ENCODE measurements at regions not wholly inside any gene's neighbourhood (a gene's known extent, or its start where the extent isn't known, plus 50 kb on each side); places are given as distances from the start of the nearest gene placed in this dataset.

DNA sequence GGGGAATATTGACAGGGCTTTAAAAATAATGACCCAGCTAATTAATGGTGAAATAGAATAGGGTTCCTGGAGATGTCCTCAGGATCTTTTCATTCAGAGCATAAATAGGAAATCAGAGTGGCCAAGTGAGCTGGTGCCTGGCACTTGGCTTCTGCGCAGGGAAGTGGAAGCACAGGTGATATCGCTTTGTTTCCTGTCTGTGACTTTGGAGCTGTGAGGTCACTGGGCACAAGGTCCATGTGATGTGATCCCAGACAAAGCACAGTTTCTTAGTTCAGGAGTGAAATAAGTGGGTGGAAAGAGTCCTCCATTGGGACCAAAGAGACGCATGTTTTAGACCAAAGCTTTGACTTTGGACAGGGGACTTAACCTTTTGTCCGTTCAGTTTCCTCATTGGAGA is 338.3 kb downstream of the CYRIA start:
- DNase-seq, result no peak

DNA sequence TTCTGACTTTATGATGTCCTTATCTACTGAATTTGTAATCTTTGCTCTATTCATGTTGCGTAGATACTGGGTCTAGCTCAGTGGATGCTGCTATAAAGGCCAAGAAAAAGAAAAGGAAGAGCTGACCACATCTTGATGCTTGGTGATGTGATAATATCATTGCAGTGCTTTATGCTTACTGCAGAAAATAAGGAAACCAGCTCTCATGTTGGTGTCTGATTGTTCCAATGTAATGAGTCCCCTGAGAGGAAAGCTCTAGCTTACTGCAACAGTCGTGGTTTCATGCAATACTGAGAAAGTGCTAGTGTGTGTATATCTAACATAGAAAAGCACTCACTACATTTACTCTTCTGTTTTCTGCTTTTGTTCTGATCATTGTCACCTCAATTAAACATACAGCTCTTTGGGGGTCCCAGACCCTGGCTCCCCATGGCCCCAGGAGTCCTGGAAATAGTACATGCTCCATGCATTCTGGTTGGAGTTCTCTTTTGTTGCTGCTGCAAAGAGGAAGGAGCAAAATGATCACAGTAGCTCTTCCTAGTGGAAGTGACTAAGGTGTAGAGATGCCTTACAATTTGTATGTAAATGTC is 338.8 kb downstream of the CYRIA start:
- no peak for DNase-seq

DNA sequence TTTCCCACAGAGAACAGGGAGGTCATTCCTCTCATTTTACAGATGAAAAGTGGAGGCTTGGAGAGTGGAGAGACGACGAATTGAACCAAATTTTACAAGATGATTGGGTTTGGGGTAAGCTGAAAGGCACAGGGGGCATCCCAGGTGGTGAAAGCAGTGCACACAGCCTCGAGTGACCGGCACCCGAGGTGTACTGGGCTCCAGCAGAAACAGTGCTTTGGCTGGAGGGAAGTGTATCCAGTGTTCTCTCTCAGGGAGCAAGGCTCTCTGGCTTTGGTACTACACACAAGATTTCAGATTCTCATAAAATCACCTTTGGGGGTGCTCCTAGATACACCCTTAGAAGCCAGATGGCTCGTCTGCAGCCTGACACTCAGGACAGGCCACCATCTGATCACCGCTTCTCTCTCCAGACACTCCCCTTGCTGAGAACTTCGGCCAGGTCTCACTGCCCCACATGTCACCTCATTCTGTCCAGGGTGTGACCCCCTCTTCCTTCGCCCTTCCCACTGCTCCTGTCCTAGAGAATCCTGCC is 339.6 kb downstream of the CYRIA start:
- DNase-seq, result no peak

GRCh38 chr2:16325016-16325975 is 340.3 kb downstream of the CYRIA start:
- DNase-seq, result no peak

DNA sequence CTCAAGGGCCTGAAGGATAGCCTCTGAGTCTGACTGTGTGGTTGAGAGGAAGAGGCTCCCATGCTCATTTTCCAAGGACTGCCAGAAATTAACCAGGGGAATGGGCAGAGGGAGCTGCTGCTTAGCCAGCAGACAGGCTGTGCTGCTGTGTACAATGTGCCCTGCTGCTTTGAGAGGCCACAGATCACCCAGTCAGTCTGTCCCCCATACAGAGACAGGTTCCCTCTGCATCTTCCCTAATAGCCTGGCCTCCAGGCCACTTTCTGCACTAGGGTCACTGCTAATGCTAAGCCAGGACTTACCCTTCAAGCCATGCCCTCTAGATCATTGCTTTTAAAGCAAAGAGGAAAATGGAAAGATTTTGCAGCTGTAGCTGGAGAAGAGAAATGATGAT is 341.1 kb downstream of the CYRIA start:
- no peak for DNase-seq

DNA sequence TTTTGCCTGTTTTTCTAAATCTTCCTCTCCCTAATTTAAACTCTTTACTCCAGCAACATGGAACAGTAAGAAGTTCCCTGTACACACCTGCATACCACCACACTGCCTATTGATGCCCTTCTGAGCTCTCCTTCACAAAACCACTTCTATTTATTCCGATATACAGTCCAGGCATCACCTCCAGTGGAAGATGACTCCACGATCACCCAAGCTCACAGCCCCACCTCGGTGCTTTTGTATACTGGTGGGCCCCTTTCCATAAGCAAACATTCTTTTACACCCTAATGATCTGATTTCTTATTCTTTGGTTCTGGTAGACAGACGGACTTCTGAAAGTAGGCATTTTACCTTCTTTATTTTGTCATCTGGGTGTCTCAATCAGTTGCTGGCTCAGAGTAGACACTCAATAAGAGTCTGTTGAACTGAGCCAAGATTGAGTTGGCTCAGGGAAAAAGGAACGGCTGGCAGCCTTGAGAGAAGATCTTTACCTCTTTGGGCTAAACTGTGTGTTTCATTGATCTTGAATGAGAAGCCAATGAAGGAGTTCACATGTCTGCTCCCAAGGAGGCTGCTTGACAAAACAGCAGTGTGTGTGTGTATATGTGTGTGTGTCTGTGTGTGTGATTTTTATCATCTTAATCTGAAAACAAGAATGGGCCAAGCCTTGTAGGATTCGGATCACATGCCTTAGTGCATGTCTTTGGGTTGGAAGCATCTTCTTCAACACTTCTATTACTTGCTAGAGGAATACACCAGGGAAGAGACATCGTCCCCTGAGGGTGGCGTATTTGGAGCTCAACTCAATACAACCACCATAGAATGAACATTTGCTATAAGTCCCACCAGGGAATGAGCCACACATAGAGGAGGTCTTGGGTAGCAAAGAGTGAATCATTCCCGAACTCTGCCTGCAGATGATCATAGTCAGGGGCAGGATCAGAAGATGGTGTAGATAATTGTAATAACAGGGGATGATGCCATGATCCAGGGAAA is 341.8 kb downstream of the CYRIA start:
- no peak for DNase-seq

DNA sequence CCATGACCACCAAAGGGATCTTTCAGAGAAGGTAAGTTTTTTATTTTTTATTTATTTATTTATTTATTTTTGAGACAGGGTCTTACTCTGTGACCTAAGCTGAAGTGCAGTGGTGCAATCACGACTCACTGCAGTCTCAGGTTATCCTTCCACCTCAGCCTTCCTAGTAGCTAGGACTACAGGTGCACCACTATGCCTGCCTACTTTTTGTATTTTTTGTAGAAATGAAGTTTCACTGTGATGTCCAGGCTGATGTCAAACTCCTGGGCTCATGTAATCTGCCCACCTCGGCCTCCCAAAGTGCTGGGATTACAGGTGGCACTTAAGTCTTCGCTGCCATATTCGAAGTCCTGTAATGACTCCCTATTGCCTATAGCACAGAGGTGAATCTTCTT is 342.5 kb downstream of the CYRIA start:
- no peak for DNase-seq

DNA sequence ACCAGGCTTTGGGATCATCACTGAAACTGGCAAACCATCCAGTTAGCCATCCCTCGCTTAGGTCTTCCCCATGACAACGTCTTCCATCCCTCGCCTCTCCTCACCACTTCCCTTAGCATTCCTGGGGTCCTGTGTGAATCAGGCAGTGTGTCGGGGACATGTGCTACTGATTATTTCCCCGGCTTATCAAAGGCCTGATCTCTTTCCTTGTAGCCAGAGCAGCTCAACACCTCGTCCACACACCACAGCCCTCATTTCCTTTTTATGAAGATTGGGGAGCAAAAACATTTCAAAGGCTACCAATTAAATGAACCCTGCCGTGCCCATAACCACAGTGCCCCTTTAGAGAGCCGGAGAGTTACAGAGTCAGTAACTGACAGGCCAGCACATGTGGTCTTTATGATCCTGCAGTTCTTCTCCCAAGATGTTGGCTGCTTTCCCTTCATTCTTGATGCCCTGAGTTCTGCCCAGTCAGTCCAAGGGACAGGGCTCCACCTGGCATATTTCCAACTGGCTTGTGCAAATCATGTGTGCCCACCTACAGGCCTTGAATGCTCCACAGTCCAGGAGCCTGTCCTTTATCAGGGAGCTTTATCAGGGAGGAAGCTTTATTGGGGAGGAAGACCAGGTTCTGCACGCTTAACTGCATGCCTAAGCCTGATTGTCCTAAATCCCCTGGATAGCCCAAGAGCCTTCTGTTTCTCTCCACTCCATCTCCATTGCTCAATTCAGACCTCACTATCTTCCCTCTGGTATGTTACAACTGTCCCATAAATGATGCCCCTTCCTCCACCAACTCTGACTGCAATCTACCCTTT is 343.1 kb downstream of the CYRIA start:
- DNase-seq, result no peak

DNA sequence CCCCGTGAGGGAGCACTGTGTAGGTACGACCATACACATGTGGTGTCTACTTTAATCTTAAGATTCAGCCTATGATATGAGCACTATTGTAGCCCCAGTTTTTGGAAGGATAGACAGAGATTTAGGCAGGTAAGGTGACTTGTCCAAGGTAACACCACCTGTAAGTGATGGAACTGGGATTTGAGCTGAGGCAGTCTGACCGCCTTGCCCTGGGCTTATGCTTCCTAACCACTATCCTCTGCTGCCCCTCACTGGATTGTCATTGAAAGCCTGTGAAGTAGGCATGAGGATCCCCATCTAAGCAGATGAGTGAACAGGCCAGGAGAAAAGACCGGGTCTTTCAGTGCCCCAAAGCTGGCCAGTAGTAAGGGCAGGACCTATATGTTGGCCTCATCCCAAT is 343.8 kb downstream of the CYRIA start:
- no peak for DNase-seq

- no peak for DNase-seq
Measured at GRCh38 chr2:16321256-16321655, 344.4 kb downstream of the CYRIA start.

- no peak for DNase-seq
Measured at GRCh38 chr2:16320716-16321115, 344.9 kb downstream of the CYRIA start.

- DNase-seq, result no peak
Measured at GRCh38 chr2:16319551-16320121, 346.0 kb downstream of the CYRIA start.

- DNase-seq, result no peak
Measured at GRCh38 chr2:16318474-16319195, 347.0 kb downstream of the CYRIA start.

DNA sequence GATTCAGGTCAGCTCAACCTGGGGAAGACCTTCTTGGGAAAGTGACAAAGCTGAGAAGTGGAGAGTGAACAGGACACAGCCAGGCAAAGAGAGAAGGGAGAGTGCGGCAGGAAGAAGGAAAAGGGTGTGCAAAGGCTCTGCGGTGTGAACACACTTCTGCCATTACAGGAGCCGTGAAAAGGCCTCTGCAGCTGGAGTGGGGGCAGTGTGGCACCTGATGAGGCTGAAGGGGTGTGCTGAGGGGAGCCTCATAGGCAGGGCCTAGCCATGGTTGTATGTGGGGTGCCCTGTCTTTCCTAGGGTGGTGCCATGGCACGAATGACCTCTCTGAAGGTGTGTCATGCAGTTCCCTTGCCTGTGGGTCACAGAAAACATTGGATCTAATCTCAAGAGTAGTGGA is 347.6 kb downstream of the CYRIA start:
- no peak for DNase-seq

DNA sequence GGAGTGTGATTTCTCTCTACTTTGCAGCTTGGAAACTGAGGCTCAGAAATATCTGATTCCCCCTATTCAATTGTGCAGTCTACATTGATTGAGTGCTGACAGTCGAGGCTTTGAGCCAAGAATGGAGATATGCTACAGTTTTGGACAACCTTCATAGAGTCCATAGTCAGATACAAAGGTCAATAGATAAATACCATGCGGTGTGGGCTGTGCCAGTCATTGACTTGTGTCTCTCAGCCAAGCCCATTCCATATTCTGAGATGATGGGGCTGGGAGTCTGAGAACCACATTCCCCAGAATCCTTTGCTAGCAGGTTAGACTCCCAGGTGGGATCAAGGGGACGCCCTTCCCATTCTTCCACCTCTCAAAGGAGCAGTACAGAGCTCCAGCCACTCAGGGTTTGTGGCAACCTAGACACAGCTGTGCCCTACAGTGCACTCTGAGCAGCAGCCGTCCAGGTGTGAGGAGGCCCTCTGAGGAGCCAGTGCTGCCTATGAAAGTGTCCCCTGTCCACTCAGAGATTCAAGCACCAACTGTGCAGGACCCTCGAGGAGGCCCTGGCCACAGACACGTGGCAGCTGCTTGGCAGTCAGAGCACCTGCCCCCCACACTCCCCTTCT is 348.3 kb downstream of the CYRIA start:
- DNase-seq, result no peak

DNA sequence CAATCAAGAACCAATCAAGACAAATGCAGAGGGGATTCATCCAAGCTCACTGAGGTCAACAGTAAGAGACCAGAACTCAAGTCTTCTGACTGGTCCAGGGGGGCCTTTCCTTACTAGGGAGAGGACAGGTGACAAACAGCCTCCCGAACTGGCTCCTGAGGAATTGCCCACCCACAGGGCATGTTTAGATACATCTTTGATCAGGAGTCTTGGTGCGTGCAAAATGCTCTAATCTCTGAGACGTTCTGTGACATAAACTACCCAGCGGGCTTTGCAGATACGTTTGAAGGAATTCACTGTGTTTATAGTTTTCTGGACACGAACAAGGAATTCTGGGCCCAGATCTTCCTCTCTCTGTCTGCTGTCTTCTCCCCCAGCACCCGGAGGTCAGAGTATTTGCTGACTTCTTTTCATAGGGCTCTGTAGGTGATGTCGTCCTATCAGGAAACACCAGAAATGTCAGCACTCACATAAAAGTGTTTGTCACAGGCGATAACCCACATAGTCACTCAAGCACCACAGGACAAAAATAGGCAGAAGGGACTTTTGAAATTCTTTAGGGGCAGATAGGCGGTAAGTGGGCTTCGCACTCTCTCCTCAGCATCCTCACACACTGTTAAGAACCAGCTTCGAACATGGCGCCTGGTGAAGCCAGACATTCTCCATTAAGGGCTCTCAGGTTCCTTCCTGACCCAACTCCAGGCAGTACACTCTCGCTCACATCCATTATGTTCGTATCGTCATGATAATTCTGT is 349.0 kb downstream of the CYRIA start:
- no peak for DNase-seq

DNA sequence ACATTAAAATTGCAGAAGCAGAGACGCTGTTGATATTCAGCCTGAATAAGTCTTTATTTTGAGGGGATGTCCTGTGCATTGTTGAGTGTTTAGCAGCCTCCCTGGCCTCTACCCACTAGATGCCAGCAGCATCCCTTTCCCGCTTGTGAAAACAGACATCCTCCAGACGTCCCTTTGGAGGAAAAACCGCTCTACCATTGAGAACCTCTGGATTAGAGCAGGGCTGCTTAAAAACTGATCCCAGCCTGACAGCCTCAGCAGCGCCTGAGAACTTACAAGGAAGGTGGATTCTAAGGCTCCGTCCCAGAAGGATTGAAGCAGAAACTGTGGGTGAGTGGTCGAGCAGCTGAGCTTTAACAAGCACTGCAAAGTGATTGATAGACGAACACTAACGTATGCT is 349.7 kb downstream of the CYRIA start:
- no peak for DNase-seq

- DNase-seq, result no peak
Measured at GRCh38 chr2:16315458-16315835, 350.2 kb downstream of the CYRIA start.

DNA sequence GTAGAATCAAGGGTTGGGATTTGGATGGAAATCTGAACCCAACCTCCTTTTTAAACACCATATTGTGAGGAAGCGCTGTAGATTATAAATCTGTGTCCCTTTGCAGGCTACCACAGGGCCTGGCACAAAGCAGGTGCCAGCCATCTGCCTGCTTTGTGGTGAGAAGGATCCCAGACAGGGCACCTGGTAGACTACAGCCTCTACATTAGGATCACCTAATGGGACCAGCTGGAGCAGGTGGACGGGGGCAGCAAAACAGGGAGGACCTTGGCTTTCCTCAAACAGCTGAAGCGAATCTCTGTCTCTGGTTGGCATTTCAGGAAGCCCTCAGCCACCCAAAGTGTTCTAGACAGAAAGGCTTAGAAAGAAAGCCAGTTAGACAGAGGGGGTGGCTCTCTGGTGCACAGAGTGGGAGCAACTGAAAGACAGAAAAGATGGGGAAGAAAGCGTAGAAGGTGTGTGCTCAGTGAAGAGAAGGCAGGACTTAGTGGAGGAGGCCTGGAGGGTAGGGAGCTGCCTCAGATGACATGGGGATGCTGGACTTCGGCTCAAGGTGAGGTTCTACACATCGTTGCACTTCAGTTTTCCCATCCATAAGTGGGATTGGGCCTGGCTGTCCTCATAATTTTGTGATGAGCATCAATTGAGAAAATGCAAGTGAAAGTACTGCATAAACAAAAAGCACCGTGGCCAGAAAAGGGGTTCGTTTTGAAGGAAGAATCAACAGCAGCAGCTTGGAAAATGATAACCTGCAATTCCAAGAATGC is 350.8 kb downstream of the CYRIA start:
- no peak for DNase-seq

Data from NCI-H524 treated with DMSO at 0.1 percent for 48 hours (cell line).